Parathyroid adenoma (tissue), 2 donors: ENCODE measurements at regions not wholly inside any gene's neighbourhood (a gene's known extent, or its start where the extent isn't known, plus 50 kb on each side); places are given as distances from the start of the nearest gene placed in this dataset.
"Not testable (repeated sequence)": the region's sequence is repeated elsewhere in the genome, so short reads cannot be mapped to it uniquely, and the experiment has no call there.

Experiments used
- H2AFZ ChIP-seq: fragments of 300-600 bp; sonication (generic); one replicate; pipeline ENCODE4 v1.7.0; 2017; ENCODE audit warnings: antibody characterized with exemption, mild to moderate bottlenecking
- H3K27ac ChIP-seq: fragments of 300-600 bp; sonication (generic); one replicate; pipeline ENCODE4 v1.7.0; 2017
- H3K27me3 ChIP-seq: fragments of 300-600 bp; sonication (generic); one replicate; pipeline ENCODE4 v1.7.0; 2017; ENCODE audit warnings: low read length; ENCODE audit not compliant: control insufficient read depth, insufficient read depth
- H3K36me3 ChIP-seq: fragments of 300-600 bp; sonication (generic); one replicate; pipeline ENCODE4 v1.7.0; 2017; ENCODE audit warnings: low read length; ENCODE audit not compliant: control insufficient read depth, insufficient read depth
- H3K4me1 ChIP-seq: fragments of 300-600 bp; sonication (generic); one replicate; pipeline ENCODE4 v1.7.0; 2017; ENCODE audit warnings: control low read depth
- H3K4me2 ChIP-seq: fragments of 300-600 bp; sonication (generic); one replicate; pipeline ENCODE4 v1.7.0; 2017; ENCODE audit warnings: low read length
- H3K4me3 ChIP-seq: fragments of 300-600 bp; sonication (generic); one replicate; pipeline ENCODE4 v1.7.0; 2017; ENCODE audit warnings: low read depth, low read length
- H3K79me2 ChIP-seq: fragments of 300-600 bp; sonication (generic); one replicate; pipeline ENCODE4 v1.7.0; 2017; ENCODE audit warnings: control low read depth
- H3K9ac ChIP-seq: fragments of 300-600 bp; sonication (generic); one replicate; pipeline ENCODE4 v1.7.0; 2017; ENCODE audit warnings: mild to moderate bottlenecking
- H3K9me3 ChIP-seq: fragments of 300-600 bp; sonication (generic); one replicate; pipeline ENCODE4 v1.7.0; 2017; ENCODE audit warnings: low read length; ENCODE audit not compliant: control insufficient read depth
- TF ChIP-seq, protein P1 (sequence below): fragments of 300-600 bp; sonication (generic); IDR thresholded peaks from one replicate; pipeline ENCODE4 v1.7.0; 2017; ENCODE audit warnings: antibody characterized with exemption, mild to moderate bottlenecking
- donor health status: primary hyperparathyroidism.

DNA sequence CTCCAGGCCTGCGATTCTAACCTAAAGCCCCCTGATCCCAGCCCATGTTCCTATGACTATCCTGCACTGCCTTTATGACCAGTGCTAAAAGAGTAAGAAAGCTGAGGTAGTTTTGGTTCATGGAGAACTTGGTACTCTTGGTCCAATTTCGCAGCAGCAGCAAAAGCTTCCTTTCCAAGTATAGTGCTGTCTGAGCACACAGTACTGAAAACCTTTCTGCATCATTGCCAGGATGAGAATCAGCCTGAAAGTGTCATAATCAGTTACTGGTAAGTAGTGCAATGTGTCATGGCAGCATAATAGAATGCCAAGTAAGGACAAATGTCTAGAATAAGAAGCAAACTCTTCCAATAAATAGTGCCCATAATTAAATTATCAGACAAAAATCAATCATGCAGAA lies 889.6 kb upstream of the ADGRL4 start:
- Histone ChIP-seq H3K4me2 (no peak overlapping the region), H2AFZ (no peak overlapping the region), H3K36me3 (no peaks in the 10 kb centered on the region)

DNA sequence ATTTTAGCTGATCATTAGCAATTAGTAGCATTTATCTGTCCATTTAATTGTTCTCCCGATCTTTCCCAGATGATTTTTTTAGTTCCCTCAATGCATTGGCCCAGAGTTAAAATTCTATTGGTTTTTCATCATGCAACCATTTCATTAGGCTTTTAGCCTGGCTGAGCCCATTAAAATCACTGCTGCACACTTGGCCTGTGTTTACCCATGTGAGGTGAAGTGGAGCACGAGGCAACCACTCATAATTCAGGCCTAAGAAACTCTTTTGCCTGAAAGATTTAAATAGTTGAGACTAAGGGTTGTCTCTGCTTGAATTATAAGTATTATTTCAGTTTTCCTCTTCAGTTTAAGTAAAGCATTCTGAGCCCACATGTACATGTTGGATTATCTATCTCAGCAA lies 889.0 kb upstream of the ADGRL4 start:
- H3K27me3 ChIP-seq = no peaks in the 10 kb centered on the region
- no peaks in the 10 kb centered on the region for H3K4me1 ChIP-seq
- TF ChIP-seq, protein P1, sequence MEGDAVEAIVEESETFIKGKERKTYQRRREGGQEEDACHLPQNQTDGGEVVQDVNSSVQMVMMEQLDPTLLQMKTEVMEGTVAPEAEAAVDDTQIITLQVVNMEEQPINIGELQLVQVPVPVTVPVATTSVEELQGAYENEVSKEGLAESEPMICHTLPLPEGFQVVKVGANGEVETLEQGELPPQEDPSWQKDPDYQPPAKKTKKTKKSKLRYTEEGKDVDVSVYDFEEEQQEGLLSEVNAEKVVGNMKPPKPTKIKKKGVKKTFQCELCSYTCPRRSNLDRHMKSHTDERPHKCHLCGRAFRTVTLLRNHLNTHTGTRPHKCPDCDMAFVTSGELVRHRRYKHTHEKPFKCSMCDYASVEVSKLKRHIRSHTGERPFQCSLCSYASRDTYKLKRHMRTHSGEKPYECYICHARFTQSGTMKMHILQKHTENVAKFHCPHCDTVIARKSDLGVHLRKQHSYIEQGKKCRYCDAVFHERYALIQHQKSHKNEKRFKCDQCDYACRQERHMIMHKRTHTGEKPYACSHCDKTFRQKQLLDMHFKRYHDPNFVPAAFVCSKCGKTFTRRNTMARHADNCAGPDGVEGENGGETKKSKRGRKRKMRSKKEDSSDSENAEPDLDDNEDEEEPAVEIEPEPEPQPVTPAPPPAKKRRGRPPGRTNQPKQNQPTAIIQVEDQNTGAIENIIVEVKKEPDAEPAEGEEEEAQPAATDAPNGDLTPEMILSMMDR = no peak
- H3K9ac ChIP-seq = no peak overlapping the region
- H3K4me3 ChIP-seq = no peak overlapping the region
- no peak overlapping the region for H2AFZ ChIP-seq
- no peak overlapping the region for H3K4me2 ChIP-seq
- no peaks in the 10 kb centered on the region for H3K9me3 ChIP-seq
- H3K79me2 ChIP-seq = no peaks in the 10 kb centered on the region
- H3K27ac ChIP-seq = no peak overlapping the region
- H3K36me3 ChIP-seq = no peaks in the 10 kb centered on the region

More for the DNA sequence above, 889.6 kb upstream of the ADGRL4 start:
- no peaks in the 10 kb centered on the region for H3K27me3 ChIP-seq
- H3K9me3 ChIP-seq = no peaks in the 10 kb centered on the region
- TF ChIP-seq, protein P1 = no peak
- no peaks in the 10 kb centered on the region for H3K4me1 ChIP-seq
- H3K27ac ChIP-seq = no peak overlapping the region
- no peak overlapping the region for H3K4me3 ChIP-seq
- H3K79me2 ChIP-seq = no peaks in the 10 kb centered on the region
- no peak overlapping the region for H3K9ac ChIP-seq

DNA sequence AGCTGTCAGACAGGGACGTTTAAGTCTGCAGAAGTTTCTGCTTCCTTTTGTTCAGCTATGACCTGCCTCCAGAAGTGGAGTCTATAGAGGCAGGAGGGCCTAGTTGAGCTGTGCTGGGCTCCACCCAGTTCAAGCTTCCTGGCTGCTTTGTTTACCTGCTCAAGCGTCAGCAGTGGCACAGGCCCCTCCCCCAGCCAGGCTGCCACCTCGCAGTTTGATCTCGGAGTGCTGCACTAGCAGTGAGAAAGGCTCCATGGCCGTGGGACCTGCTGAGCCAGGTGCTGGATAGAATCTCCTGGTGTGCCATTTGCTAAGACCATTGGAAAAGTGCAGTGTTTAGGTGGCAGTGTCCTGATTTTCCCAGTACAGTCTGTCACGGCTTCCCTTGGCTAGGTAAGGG lies 887.6 kb upstream of the ADGRL4 start:
- not testable (repeated sequence) for H3K36me3 ChIP-seq, H3K4me1 ChIP-seq, H3K4me2 ChIP-seq, H3K27me3 ChIP-seq, H3K9ac ChIP-seq, H2AFZ ChIP-seq, H3K4me3 ChIP-seq, H3K27ac ChIP-seq, H3K79me2 ChIP-seq, H3K9me3 ChIP-seq

DNA sequence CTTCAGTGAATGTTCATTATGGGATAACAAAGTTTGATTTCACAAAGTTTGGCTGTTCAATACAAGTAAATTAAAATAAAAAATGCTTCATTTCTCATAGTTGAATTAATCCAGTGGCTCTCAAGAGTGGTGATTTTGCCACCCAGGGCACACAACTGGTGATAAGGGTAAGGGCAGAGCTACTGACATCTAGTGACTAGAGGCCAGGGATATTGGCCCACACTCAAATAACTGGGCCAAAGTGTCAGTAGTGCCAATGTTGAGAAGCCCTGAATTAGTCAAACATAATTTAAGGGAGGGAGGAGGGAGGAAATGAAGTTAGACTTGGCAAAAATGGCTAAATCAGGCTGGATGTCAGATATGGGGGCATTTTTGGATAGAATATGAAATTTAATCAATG lies 880.5 kb upstream of the ADGRL4 start:
- H3K27me3 ChIP-seq = no peaks in the 10 kb centered on the region
- H3K36me3 ChIP-seq = no peaks in the 10 kb centered on the region
- H3K4me3 ChIP-seq = no peak overlapping the region
- no peaks in the 10 kb centered on the region for H3K4me1 ChIP-seq
- H3K9ac ChIP-seq = no peak overlapping the region
- H3K9me3 ChIP-seq = no peaks in the 10 kb centered on the region
- H2AFZ ChIP-seq = no peak overlapping the region
- no peaks in the 10 kb centered on the region for H3K79me2 ChIP-seq
- no peak overlapping the region for H3K4me2 ChIP-seq
- no peak overlapping the region for H3K27ac ChIP-seq
- TF ChIP-seq, protein P1 = no peak

DNA sequence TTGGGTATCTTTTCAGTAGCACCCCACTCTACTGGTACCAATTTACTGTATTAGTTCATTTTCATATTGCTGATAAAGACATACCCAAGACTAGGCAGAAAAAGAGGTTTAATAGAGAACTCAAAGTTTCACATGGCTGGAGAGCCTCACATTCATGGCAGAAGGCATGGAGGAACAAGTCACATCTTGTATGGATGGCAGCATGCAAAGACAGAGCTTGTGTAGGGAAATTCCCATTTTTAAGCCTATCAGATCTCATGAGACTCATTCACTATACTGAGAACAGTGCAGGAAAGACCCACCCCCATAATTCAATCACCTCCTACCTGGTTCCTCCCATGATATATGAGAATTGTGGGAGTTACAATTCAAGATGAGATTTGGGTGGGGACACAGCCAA lies 878.6 kb upstream of the ADGRL4 start:
- Histone ChIP-seq H3K4me2 (no peak overlapping the region), H3K9ac (no peak overlapping the region), H3K27me3 (no peaks in the 10 kb centered on the region), H3K4me3 (no peak overlapping the region), H3K36me3 (no peaks in the 10 kb centered on the region), H3K27ac (no peak overlapping the region), H3K4me1 (no peaks in the 10 kb centered on the region), H3K9me3 (no peaks in the 10 kb centered on the region), H3K79me2 (no peaks in the 10 kb centered on the region), H2AFZ (no peak overlapping the region)
- TF ChIP-seq, protein P1 = no peak
